Nucleus accumbens (tissue), 56 donors: ENCODE measurements at regions not wholly inside any gene's neighbourhood (a gene's known extent, or its start where the extent isn't known, plus 50 kb on each side); places are given as distances from the start of the nearest gene placed in this dataset.

Source experiments
- DNase-seq, 56 donors: peaks; one replicate each; lab custom pipeline; 2025; lab: John Stamatoyannopoulos, UW

DNA sequence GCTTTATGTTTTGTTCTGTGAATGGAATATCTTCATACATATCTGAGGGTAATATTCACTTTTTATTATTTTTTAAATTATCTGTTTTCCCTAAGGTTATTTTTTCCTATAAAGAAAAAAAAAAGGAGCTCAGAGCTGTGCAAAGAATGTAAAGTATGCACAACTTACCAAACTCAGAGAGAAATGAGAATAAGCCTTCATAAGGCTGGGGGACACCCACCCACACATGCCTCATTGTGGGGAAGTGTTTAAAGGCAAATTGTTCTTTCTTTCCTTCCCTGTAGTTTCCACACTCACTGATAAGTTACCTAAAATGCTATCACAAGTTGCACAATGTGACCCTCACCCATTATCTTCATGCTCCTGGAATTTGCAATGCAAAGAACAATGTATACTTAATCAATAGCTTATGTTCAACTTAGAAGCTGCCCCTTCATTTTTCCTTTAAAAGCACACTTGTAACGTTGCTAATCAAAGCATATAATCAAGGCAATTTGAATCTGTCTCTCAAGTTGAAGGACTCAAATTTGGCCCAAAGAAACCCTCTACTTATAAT is 108.1 kb downstream of the GNAT3 start:
- DNase-seq = no peak

DNA sequence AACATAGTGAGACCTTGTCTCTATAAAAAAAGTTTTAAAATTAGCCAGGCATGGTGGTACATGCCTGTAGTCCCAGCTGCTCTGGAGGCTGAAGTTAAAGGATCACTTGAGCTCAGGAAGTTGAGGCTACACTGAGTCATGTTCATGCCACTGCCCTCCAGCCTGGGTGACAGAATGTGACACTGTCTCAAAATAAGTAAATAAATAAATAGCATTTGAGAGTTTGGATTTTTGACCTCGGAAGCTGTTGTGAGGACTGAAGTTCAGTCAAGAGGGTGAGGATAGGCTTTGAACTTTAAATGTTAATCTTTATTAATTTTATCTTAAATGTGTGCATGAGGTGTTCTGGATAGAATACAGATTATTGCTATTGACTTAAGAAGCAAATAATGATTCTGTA is 110.2 kb downstream of the GNAT3 start:
- no peak for DNase-seq

DNA sequence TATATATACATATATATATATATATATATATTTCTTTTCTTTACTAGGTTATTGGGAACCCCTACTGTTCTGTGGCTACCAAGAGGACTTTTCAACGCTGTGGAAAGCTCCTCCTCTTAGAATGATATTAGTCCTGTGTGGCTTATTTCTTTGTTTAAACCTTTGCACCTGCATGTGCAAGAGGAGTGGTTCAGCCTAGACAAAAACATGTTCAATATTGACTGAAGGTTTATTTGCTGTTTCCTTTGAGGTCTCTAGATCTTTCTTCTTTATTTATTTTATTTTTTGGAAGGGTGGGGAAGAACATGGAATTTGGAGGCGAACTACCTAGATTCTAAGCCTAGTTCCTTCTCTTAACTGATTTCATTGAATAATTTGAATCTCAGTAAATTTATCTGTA is 118.1 kb downstream of the GNAT3 start:
- no peak for DNase-seq

DNA sequence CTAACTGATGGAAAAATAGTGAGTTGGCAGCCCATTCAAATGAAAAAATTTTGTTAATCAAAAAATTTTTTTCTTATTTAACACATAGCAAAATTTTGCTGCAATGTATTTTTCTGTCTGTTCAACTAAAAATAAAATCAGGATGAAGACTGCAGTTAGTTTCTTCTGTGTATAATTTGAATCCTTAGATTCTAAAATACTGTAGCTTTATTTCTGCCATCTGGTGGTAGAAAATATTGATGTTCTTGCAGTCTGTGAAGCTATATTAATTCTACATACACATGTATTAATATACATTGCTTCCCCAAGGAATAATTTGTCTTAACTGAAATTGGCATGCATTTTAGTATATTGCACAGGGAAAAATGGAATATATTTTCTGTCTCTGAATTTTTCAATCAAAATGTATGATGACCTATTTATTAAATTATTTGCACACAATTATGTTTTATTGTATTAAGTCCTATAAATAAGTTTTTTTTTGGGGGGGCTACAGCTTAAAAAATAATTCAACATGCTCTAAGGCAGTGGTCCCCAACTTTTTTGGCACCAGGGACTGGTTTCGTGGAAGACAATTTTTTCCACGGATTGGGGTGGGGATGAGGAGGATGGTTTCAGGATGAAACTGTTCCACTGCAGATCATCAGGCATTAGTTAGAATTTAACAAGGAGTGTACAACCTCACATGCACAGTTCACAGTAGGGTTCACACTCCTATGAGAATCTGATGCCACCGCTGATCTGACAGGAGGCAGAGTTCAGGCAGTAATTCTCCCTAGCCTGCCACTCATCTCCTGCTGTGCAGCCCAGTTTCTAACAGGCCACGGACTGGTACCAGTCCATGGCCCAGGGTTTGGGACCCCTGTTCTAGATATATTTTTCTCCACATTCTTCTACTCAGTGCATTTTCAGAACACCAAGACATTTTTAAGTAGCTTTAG is 119.4 kb downstream of the GNAT3 start:
- no peak for DNase-seq

DNA sequence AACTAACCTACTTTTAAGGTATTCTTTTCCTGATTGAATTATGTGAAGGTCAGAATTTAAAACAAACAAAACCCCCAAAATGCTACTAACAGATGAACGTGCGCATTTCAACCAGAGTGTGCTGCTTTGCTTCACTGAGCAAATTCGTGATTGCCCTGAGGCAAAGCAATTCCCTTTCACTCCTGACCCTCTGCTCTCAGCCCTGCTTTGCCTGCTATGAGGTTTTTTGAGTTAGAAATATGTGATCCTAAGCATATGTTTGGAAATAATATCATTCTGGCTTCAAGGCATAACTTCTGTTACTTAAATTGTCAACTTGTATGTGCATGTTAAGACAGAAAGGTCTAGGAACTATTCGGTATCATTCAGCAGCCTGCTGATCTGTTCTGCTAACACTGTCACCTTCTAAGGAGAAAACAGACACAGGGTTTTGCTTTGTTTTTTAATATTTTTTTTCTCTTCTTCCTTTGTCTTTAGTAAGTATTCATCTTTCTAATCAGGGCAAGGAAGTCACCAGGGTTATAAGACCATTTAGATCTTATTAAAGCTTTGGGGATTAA is 124.2 kb downstream of the GNAT3 start:
- DNase-seq = no peak

DNA sequence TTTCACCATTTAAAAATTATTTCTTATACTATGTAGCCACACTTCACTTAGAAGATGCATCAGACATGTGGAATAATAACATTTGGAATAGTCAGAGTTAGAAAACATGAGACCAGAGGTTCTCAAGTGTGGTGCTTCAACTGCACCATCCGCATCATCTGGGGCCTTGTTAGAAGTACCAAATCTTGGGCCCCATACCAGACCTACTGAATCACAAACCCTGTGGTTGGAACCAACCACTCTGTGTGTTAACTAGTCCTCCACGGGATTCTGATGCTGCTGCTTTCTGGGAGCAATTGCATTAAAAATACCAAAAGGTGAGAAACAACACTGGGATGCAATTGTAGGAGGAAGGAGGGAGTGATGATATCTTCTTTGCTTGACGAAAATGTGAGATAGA is 125.2 kb downstream of the GNAT3 start:
- DNase-seq = no peak

DNA sequence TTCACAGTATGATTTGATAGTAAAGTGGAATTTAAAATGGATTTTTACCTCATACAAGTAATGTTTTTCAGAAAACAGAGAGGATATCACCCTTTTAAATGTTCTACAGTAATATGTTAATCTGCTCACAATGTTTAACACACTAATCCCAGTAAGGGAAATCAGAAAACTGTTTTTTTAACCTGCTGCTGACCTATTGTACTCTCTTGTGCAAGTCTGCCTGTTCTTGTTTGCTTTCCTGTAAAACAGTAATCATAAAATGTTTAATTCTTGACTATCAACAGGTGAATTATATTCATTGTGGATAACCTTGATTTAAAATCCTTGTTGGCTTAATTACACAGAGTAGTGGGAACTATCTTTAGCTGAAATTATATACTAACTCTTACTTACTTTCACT is 126.4 kb downstream of the GNAT3 start:
- no peak for DNase-seq

DNA sequence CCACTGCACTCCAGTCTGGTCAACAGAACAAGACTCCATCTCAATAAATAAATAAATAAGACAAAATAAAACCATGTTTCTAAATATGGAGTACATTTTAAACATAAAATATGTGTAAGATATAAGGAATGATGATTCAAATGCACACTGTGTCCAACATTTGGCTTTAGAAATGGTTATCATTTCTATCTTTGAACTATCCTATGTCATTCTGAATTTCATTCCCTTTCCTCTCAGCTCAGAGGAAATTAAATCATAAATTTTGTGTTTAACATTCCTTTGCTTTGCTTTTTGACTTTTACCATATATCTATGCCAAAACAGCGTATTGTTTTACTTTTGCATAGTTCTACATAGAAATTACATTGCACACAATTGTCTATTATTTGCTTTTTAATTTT is 130.9 kb downstream of the GNAT3 start:
- no peak for DNase-seq

DNA sequence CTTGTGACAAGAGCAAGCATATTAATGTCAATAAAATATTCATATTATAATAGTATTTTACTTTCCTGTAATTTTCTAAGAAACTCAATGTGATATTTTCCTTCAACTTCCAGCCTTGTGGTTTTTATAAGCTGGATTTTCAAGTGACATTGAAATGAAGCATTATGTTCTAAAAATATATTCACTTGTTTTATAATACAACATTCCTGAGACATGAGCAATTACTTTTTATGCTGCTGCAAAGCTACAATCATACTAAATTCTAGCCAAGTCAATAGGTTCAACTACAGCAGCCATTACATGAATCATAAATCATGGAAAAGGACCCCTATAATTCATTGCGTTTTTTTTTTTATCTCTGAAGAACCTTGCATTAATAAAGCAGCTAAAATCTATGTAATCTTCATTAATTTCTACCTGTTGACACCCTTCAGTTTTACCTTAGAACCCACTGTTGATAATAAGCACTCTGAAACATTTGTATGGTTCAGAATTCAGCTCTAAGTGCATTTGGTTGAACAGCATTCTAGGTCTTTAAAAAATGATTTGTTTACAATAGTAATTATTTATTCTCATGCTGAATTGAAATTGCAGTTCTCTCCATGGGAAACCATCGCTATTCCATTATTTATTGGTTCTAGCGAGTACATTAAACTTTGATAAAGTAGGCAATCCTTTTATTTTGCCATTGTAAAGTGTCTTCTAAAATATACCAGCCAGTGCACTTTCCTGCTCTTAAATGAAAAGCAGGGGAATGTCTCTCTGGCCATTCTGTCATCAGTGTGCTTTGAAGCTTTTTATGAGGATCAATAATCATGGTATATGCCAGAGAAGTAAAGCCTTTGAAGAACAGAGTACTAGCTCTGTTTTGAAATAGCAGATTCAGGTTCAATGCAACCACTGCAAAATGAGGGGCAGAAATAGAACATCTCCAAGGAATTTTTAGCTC is 132.6 kb downstream of the GNAT3 start:
- no peak for DNase-seq

DNA sequence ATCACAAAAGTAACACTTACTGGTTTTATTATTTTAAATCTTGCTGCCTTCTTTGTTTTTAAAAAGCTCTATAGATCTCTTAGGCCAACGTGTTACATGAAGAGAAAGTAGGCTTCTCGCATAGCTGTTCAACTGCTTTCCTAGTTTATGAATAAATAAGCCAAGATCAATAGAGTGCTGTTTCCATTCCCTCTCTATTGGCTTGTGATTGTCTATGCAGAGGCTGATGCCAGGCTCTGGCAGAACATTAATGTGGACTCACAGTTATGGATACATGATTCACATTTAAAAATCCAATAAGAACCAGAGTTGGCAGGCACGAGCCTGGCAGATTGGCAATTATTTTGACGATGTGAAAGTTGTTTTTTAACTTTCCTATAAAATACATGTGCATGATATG is 137.5 kb downstream of the GNAT3 start:
- DNase-seq = no peak

DNA sequence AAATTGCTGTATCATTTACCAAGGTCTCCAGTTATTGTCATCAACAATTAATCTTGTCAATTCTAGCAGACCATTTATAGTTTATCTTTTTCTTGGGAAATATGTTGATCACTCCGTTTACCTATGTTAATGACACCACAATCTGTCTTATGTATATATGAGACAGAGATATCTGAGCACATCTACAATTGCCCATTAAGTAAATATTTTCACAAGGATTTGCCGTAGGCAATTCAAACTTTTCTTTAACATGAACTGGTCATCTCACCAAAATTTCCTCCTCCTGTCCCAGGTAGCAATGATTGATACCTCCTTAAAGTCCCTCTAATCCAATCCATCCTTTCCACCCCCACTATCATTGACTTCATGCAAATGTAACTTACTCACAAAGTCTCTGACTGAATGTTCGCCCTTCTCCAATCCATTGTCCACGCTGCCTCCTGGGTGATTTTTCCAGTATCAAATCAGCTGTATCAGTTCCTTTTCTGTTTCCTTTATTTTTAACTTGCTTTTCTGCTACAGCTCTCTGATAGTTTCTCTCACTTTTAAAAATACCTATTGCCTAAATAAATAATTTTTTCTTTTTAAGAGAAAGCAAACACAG is 138.3 kb downstream of the GNAT3 start:
- DNase-seq = no peak

DNA sequence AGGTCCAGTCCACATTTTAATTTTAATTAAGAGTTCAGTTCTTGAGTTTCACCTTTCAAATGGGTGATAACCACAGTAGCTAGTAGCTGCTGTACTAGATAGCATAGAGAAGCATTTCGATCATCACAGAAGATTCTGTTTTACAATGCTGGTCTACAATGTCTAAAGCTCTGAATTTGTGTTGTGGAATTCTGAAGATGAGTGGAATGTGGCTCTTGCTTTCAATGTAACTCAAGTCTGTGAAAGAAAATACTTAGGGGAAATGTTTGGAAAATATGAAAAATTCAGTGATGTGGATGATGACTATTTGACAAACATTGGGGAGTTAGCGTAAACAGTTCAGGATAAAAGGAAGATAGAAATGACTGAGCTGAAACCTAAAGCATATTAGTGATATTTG is 139.4 kb downstream of the GNAT3 start:
- DNase-seq = no peak

DNA sequence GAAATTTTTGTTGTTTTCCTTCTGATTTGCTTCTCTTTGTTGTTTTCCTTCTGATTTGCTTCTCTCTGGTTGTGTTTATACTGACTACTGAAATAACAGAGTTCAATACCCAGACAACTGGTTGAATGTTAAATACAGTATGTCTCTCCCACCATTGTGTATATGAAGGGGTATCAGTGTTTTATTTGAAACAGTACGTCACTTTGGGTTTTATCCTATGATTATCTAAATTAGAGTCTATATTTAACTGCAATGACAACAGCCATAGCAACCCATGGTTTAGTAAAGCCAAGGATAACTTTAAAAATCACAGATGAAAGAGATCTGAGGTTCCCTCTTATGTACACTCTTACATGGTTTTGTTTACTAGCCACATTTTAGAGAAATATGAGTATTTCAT is 141.3 kb downstream of the GNAT3 start:
- no peak for DNase-seq

DNA sequence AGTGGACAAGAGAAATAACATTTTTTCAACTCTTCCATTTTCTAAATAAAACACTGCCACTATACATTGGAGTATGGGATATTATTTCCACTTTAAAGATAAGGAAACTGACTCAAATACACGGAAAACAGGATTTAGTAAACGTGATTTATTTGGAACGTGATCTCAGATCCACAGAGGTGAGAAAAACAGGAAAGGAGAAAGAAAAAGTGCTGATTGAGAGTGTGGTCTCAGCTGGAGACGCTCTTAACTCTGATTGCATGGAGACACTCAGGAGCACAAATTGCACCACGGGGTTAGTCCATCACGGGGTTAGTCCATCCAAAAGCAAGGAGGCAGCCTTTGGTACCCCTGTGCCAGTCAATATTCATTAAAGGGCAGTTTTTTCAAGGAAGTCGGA is 142.5 kb downstream of the GNAT3 start:
- DNase-seq = no peak

DNA sequence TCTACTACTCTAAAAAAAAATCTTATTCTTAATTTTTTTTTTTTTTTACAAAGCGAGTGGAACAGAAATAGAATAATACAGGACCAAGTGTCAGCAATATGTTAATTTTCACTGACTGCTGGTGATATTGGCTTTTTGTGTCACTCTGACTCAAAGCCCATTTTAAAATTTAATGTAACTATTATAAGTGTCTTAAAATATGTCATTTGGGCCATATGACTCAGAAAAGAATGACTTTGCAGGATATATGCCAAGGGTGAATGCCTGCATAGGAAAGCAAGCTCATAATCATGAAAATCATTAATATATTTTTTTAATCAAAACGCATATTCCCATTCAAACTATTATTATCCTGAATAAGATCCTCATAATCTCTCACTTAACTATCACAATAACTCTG is 149.2 kb downstream of the GNAT3 start:
- no peak for DNase-seq

DNA sequence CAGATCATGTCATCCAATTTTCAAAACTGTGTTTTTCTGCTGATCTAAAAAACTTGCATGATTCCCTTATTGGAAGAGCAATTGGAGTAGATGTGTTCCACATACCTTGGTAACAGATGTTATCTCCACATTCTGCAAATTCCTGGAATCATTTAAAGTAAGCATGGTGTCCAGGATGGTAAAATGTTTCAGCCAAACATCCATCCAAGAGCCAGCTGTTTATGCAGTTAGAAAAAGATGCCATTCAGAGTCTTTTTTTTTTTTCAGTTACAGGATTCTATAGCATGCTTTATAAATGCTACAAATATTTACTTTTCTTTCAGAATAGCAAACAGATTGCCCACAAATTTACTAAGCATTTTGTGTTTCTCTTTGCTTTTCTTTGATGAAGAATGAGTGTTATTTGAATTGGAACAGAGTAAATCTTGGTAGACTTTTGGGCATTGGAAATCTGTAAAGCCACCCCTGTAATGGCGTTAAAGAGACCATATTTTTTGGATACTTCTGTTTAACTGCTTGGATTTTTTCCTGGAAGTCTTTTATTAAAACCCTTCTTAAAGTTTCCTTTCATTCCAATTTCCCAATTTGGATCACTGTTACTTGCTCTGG is 149.8 kb downstream of the GNAT3 start:
- no peak for DNase-seq

DNA sequence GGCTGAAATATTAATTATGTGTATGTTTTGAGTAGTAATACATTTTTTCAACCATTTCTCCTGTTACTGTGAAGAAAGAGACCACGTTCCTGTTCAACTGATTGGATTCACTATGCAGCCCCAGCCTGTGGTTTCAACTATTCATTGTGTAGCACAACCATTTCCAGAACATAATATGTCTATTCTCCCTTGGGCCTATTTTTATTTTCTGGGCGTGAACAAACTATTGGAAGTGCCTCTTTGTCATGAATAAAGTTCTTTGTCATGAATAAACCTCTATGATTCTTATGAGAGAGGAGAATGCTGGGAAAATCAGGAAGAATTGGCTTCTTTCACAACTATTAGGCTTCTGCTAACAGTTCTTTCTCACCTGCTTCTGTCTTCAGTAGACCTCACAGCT is 152.4 kb downstream of the GNAT3 start:
- DNase-seq = no peak

DNA sequence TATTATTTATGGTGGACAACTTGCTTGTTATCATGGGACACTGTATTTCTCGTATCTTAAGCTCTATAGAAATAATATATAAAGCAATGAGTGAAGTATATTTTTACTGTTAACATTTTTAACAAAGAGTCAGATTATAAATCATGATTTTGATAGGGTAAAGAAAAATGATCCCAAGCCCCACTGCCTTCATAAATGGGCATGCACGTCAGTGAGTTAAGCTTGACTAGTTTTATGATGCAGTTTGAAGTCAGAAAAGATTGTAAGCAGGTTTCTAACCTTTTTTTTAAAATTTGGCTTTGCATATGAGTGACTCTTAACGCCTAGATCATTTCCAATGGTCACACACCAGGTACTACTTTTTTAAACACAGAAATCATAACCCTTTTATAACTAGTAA is 152.8 kb downstream of the GNAT3 start:
- no peak for DNase-seq

DNA sequence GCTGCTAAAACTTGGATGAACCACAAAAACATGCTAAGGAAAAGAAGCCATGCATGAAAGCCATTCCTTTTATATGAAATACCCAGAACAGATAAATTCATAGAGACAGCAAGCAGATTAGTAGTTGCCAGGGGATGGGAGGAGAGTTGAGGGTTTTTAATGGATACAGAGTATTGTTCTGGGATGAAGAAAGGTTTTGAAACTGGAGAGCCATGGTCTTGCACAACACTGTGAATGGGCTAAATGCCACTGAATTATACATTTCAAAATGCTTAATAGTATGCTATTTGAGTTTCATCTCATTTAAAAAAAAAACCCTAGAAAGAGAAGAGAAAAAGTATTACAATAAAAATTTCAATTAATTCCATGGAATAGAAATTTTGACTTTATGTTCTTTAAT is 154.3 kb downstream of the GNAT3 start:
- no peak for DNase-seq

DNA sequence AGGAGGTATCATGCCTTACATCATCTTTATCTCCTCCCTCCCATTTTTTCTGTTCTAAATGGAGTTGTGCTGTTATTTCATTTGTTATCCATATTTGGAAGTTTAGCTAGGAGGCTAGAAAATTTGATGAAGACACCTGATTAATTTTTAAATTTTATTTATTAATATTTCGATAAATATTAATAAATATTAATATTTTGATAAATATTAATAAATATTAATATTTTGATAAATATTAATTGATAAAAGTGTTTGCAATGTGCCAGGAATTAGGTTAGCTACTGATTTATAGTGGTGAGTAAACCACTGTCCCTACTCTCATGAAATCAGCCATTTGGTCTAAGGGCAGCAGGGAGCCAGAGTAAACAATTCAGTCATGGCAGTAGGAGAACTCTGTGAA is 161.4 kb downstream of the GNAT3 start:
- DNase-seq = no peak
